GM21723 (cell line): ENCODE measurements at regions not wholly inside any gene's neighbourhood (a gene's known extent, or its start where the extent isn't known, plus 50 kb on each side); places are given as distances from the start of the nearest gene placed in this dataset.
A peak's percentile ranks its signal among the peaks of the same experiment; 100 is the strongest.
"Not testable (repeated sequence)": the region's sequence is repeated elsewhere in the genome, so short reads cannot be mapped to it uniquely, and the experiment has no call there.

Source experiments
- ATAC-seq: cut with Tn5 transposase; IDR thresholded peaks from one replicate; pipeline ENCODE4 v1.9.1; 2021; ENCODE audit warnings: mild to moderate bottlenecking, moderate library complexity; ENCODE audit not compliant: unreplicated experiment

- no peak for ATAC-seq
Observed at GRCh38 chr5:110869927-110870326, 131.1 kb downstream of the SLC25A46 start.

GRCh38 chr5:110872200-110872599, 133.4 kb downstream of the SLC25A46 start:
- no peak for ATAC-seq

GRCh38 chr5:110872963-110873362, 134.2 kb downstream of the SLC25A46 start:
- ATAC-seq = no peak

GRCh38 chr5:110873773-110874437, 135.1 kb downstream of the SLC25A46 start:
- ATAC-seq = no peak

GRCh38 chr5:110875115-110875514, 136.3 kb downstream of the SLC25A46 start:
- ATAC-seq = not testable (repeated sequence)

- ATAC-seq = no peak
Observed at GRCh38 chr5:110878115-110878514, 139.3 kb downstream of the SLC25A46 start.

- ATAC-seq = no peak
Observed at GRCh38 chr5:110879675-110880074, 140.9 kb downstream of the SLC25A46 start.

- ATAC-seq = no peak
Observed at GRCh38 chr5:110880413-110880812, 141.6 kb downstream of the SLC25A46 start.

GRCh38 chr5:110884005-110884404, 145.2 kb downstream of the SLC25A46 start:
- no peak for ATAC-seq

GRCh38 chr5:110887170-110887569, 148.4 kb downstream of the SLC25A46 start:
- ATAC-seq = not testable (repeated sequence)

- ATAC-seq = not testable (repeated sequence)
Observed at GRCh38 chr5:110893854-110894483, 155.2 kb downstream of the SLC25A46 start.

- ATAC-seq = no peak
Observed at GRCh38 chr5:110894805-110895204, 156.0 kb downstream of the SLC25A46 start.

- no peak for ATAC-seq
Observed at GRCh38 chr5:110896901-110897300, 158.1 kb downstream of the SLC25A46 start.

- ATAC-seq = peak; percentile 86
Observed at GRCh38 chr5:110899566-110900412, 161.0 kb downstream of the SLC25A46 start.

GRCh38 chr5:110900829-110901228, 162.0 kb downstream of the SLC25A46 start:
- ATAC-seq = peak; percentile 41

GRCh38 chr5:110903966-110904365, 165.2 kb downstream of the SLC25A46 start:
- ATAC-seq = no peak

GRCh38 chr5:110908848-110909247, 162.7 kb upstream of the TSLP start:
- no peak for ATAC-seq

- ATAC-seq = no peak
Observed at GRCh38 chr5:110909415-110909814, 162.1 kb upstream of the TSLP start.

GRCh38 chr5:110909950-110910349, 161.6 kb upstream of the TSLP start:
- no peak for ATAC-seq

GRCh38 chr5:110913221-110913620, 158.3 kb upstream of the TSLP start:
- no peak for ATAC-seq

GRCh38 chr5:110916381-110917049, 155.0 kb upstream of the TSLP start:
- ATAC-seq = peak; percentile 75
